ENCODE measurements at regions not wholly inside any gene's neighbourhood (a gene's known extent, or its start where the extent isn't known, plus 50 kb on each side); places are given as distances from the start of the nearest gene placed in this dataset.

DNA sequence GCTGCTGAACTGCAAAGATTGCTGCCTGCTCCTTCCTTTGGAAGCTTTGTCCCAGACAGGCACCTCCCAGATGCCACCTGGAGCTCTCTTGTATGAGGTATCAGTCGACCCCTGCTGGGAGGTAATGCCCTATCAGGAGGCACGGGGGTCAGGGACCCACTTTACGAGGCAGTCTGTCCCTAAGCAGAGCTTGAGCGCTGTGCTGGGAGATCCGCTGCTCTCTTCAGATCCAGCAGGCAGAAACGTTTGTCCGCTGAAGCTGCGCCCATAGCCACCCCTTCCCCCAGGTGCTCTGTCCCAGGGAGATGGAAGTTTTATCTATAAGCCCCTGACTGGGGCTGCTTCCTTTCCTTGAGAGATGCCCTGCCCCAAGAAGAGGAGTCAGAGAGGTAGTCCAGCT is 197.5 kb downstream of the NAF1 start:
- TF ChIP-seq, protein P1, sequence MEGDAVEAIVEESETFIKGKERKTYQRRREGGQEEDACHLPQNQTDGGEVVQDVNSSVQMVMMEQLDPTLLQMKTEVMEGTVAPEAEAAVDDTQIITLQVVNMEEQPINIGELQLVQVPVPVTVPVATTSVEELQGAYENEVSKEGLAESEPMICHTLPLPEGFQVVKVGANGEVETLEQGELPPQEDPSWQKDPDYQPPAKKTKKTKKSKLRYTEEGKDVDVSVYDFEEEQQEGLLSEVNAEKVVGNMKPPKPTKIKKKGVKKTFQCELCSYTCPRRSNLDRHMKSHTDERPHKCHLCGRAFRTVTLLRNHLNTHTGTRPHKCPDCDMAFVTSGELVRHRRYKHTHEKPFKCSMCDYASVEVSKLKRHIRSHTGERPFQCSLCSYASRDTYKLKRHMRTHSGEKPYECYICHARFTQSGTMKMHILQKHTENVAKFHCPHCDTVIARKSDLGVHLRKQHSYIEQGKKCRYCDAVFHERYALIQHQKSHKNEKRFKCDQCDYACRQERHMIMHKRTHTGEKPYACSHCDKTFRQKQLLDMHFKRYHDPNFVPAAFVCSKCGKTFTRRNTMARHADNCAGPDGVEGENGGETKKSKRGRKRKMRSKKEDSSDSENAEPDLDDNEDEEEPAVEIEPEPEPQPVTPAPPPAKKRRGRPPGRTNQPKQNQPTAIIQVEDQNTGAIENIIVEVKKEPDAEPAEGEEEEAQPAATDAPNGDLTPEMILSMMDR (IDR thresholded peaks at IDR 0.05): no peak
- TF ChIP-seq, protein P2, sequence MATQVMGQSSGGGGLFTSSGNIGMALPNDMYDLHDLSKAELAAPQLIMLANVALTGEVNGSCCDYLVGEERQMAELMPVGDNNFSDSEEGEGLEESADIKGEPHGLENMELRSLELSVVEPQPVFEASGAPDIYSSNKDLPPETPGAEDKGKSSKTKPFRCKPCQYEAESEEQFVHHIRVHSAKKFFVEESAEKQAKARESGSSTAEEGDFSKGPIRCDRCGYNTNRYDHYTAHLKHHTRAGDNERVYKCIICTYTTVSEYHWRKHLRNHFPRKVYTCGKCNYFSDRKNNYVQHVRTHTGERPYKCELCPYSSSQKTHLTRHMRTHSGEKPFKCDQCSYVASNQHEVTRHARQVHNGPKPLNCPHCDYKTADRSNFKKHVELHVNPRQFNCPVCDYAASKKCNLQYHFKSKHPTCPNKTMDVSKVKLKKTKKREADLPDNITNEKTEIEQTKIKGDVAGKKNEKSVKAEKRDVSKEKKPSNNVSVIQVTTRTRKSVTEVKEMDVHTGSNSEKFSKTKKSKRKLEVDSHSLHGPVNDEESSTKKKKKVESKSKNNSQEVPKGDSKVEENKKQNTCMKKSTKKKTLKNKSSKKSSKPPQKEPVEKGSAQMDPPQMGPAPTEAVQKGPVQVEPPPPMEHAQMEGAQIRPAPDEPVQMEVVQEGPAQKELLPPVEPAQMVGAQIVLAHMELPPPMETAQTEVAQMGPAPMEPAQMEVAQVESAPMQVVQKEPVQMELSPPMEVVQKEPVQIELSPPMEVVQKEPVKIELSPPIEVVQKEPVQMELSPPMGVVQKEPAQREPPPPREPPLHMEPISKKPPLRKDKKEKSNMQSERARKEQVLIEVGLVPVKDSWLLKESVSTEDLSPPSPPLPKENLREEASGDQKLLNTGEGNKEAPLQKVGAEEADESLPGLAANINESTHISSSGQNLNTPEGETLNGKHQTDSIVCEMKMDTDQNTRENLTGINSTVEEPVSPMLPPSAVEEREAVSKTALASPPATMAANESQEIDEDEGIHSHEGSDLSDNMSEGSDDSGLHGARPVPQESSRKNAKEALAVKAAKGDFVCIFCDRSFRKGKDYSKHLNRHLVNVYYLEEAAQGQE (IDR thresholded peaks at IDR 0.05; ENCODE audit: insufficient read depth in 1 of 2, low read depth in 2 of 2, low read length in 1 of 2): no peak

Measured in Panc1 (cell line).